HG03439 (cell line): ENCODE measurements at regions not wholly inside any gene's neighbourhood (a gene's known extent, or its start where the extent isn't known, plus 50 kb on each side); places are given as distances from the start of the nearest gene placed in this dataset.
"Not testable (repeated sequence)": the region's sequence is repeated elsewhere in the genome, so short reads cannot be mapped to it uniquely, and the experiment has no call there.

Source experiments
- ATAC-seq: cut with Tn5 transposase; IDR thresholded peaks from one replicate; pipeline ENCODE4 v1.9.1; 2021; ENCODE audit warnings: mild to moderate bottlenecking, moderate library complexity; ENCODE audit not compliant: unreplicated experiment

- no peak for ATAC-seq
These were observed 52.0 kb upstream of the CPM start for GRCh38 chr12:68984796-68985573.

GRCh38 chr12:68997526-68997925 lies 64.6 kb upstream of the CPM start:
- not testable (repeated sequence) for ATAC-seq

GRCh38 chr12:68998041-68998440 lies 65.1 kb upstream of the CPM start:
- no peak for ATAC-seq

- no peak for ATAC-seq
These were observed 67.1 kb upstream of the CPM start for GRCh38 chr12:69000074-69000473.

- no peak for ATAC-seq
These were observed 67.7 kb upstream of the CPM start for GRCh38 chr12:69000540-69001243.

GRCh38 chr12:69001251-69001650 lies 68.3 kb upstream of the CPM start:
- ATAC-seq = no peak

GRCh38 chr12:69002969-69003368 lies 70.0 kb upstream of the CPM start:
- ATAC-seq = no peak

- ATAC-seq = no peak
These were observed 71.0 kb upstream of the CPM start for GRCh38 chr12:69003991-69004390.

- ATAC-seq = no peak
These were observed 74.3 kb upstream of the CPM start for GRCh38 chr12:69007101-69007854.

- no peak for ATAC-seq
These were observed 74.9 kb upstream of the CPM start for GRCh38 chr12:69007855-69008351.

GRCh38 chr12:69008520-69008919 lies 75.5 kb upstream of the CPM start:
- no peak for ATAC-seq

- no peak for ATAC-seq
These were observed 81.1 kb upstream of the CPM start for GRCh38 chr12:69014047-69014446.

GRCh38 chr12:69015017-69015416 lies 82.0 kb upstream of the CPM start:
- no peak for ATAC-seq

GRCh38 chr12:69015831-69016230 lies 82.9 kb upstream of the CPM start:
- ATAC-seq = no peak

- no peak for ATAC-seq
These were observed 86.1 kb upstream of the CPM start for GRCh38 chr12:69019082-69019481.

- no peak for ATAC-seq
These were observed 86.9 kb upstream of the CPM start for GRCh38 chr12:69019910-69020309.

- no peak for ATAC-seq
These were observed 89.7 kb upstream of the CPM start for GRCh38 chr12:69022674-69023073.

GRCh38 chr12:69023840-69024239 lies 90.9 kb upstream of the CPM start:
- ATAC-seq = no peak

GRCh38 chr12:69024413-69024812 lies 91.4 kb upstream of the CPM start:
- ATAC-seq = no peak

- ATAC-seq = no peak
These were observed 91.9 kb upstream of the CPM start for GRCh38 chr12:69024907-69025306.

GRCh38 chr12:69026336-69026735 lies 93.4 kb upstream of the CPM start:
- ATAC-seq = no peak
